ENCODE measurements at regions not wholly inside any gene's neighbourhood (a gene's known extent, or its start where the extent isn't known, plus 50 kb on each side); places are given as distances from the start of the nearest gene placed in this dataset.

DNA sequence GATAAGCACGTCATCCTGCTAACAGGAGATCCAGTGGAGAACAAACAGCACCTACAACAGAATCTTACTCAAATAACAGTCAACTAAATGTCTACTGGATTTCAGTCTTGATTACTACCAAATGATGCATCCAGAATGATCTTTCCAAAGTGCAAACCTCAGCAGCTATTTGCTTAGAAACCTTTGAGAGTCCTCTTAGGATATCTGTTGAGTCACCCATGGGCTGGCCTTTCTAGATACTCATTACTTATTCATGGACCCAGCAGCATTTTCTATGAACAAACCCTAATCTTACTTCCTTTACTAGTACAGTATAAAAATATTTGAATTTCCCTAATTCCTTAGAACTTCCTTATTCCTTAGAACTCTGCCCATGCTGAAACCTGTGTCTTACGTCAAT is 118.5 kb upstream of the PABPC4L start:
- TF ChIP-seq EZH2 (IDR thresholded peaks at IDR 0.05; ENCODE audit: insufficient read depth, poor library complexity, severe bottlenecking), result no peak
- no peak for TF ChIP-seq EZH2phosphoT487 (IDR thresholded peaks at IDR 0.05; ENCODE audit: insufficient read depth, low read depth)

Measured in GM23248 (cell line).